ENCODE measurements at regions not wholly inside any gene's neighbourhood (a gene's known extent, or its start where the extent isn't known, plus 50 kb on each side); places are given as distances from the start of the nearest gene placed in this dataset.
"Not testable (repeated sequence)": the region's sequence is repeated elsewhere in the genome, so short reads cannot be mapped to it uniquely, and the experiment has no call there.

- DNase-seq, result no peak
Observed at GRCh38 chr3:84277562-84278224, 681.1 kb upstream of the CADM2 start.

- DNase-seq, result no peak
Observed at GRCh38 chr3:84292128-84292527, 666.7 kb upstream of the CADM2 start.

GRCh38 chr3:84299329-84299728 is 659.5 kb upstream of the CADM2 start:
- DNase-seq, result no peak

- DNase-seq, result no peak
Observed at GRCh38 chr3:84304214-84304613, 654.6 kb upstream of the CADM2 start.

GRCh38 chr3:84307339-84307738 is 651.5 kb upstream of the CADM2 start:
- no peak for DNase-seq

GRCh38 chr3:84308379-84308778 is 650.4 kb upstream of the CADM2 start:
- no peak for DNase-seq

- DNase-seq, result no peak
Observed at GRCh38 chr3:84318273-84318809, 640.4 kb upstream of the CADM2 start.

GRCh38 chr3:84365563-84366278 is 593.1 kb upstream of the CADM2 start:
- not testable (repeated sequence) for DNase-seq

Data from NCI-H2081 treated with DMSO at 0.1 percent for 48 hours (cell line).